Sigmoid colon (tissue), 4 donors: ENCODE measurements at regions not wholly inside any gene's neighbourhood (a gene's known extent, or its start where the extent isn't known, plus 50 kb on each side); places are given as distances from the start of the nearest gene placed in this dataset.

Source experiments
- CTCF ChIP-seq, 4 experiments: fragments of 450-650 bp in 3 of 4; fragments of 200-600 bp in 1 of 4; IDR thresholded peaks; one replicate each; pipeline ENCODE4 v1.5.1; 2016 to 2019; ENCODE audit warnings: antibody characterized with exemption in 4 of 4, mild to moderate bottlenecking in 3 of 4, moderate library complexity in 2 of 4
- EP300 ChIP-seq, 4 donors: sonication (generic); formaldehyde crosslinking; IDR thresholded peaks; one replicate each; pipeline ENCODE4 v1.6.1; 2017; ENCODE audit warnings: antibody characterized with exemption in 4 of 4
- POLR2A ChIP-seq, 2 donors: fragments of 450-650 bp; IDR thresholded peaks; one replicate each; pipeline ENCODE4 v1.6.1; 2016; ENCODE audit warnings: antibody characterized with exemption in 2 of 2, mild to moderate bottlenecking in 2 of 2, moderate library complexity in 2 of 2
- POLR2AphosphoS5 ChIP-seq, 4 donors: sonication (generic); formaldehyde crosslinking; IDR thresholded peaks; one replicate each; pipeline ENCODE4 v1.6.1; 2017; ENCODE audit warnings: antibody characterized with exemption in 4 of 4

GRCh38 chr17:5888811-5889210 is 181.4 kb upstream of the WSCD1 start:
- TF ChIP-seq POLR2A (IDR thresholded peaks at IDR 0.05) (no peak), CTCF (IDR thresholded peaks at IDR 0.05) (no peak), EP300 (IDR thresholded peaks at IDR 0.05) (no peak), POLR2AphosphoS5 (IDR thresholded peaks at IDR 0.05) (no peak)
